HL-60/S4 treated with phorbol 12-myristate 13-acetate at 8.2 ng/mL for 4 days and 3 days (cell line): ENCODE measurements at regions not wholly inside any gene's neighbourhood (a gene's known extent, or its start where the extent isn't known, plus 50 kb on each side); places are given as distances from the start of the nearest gene placed in this dataset.
"Not testable (repeated sequence)": the region's sequence is repeated elsewhere in the genome, so short reads cannot be mapped to it uniquely, and the experiment has no call there.

Experiments
- in situ Hi-C: fragments of 300-500 bp; cut with MboI; formaldehyde crosslinking; loops from 2 replicates; pipeline ENCODE4 v1.15.0; 2022; ENCODE audit warnings: low sequenced_read_pairs

DNA sequence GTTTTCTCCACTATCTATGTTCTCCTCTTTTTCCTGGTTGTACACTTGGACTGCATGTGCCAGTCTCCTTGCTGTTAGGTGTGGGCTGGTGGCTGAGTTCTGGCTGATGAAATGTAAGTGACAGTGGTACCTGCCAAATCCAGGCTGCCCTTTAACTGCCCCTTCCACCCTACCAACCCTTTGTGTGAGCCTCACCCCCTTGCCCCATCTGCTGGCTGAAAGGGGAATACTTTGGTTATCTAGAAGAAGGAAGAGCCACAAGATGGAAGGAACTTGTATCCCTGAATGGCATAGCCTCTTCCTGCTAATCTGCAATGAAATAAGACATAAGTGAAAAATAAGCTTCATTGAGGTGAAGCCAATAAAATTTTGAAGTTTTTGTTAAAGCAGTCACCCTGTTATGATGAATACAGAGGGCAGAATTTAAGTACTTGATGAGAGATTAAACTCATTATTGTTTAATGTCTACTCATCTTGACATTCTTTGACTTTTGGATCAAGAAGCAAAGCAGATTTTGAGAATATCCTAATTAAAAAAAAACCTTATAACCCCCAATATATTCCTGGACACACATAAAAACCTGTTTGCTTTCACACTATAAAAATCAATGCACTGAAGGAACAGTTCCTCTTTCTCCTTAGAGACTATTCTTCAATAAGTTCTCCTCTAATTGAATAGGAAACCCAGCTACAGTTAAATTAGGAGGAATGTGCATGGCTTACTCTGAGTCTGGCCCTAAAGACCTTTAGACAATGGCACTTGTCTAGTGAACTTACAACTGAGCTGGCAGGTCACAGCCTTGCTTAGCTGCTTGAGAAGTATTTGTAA, 262.6 kb upstream of the BTG1 start:
- in situ Hi-C loops, result no loop called here

GRCh38 chr12:92406404-92407070, 260.9 kb upstream of the BTG1 start:
- in situ Hi-C loops, result not testable (repeated sequence)

DNA sequence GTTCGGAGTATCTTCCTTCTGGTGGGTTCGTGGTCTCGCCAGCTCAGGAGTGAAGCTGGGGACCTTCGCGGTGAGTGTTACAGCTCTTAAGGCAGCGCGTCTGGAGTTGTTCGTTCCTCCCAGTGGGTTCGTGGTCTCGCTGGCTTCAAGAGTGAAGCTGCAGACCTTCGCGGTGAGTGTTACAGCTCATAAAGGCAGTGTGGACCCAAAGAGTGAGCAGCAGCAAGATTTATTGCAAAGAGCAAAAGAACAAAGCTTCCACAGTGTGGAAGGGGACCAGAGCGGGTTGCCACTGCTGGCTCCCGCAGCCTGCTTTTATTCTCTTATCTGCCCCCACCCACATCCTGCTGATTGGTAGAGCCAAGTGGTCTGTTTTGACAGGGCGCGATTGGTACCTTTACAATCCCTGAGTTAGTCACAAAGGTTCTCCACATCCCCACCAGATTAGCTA, 260.2 kb upstream of the BTG1 start:
- in situ Hi-C loops, result not testable (repeated sequence)

GRCh38 chr12:92404921-92405320, 259.3 kb upstream of the BTG1 start:
- in situ Hi-C loops, result no loop called here

GRCh38 chr12:92404259-92404894, 258.7 kb upstream of the BTG1 start:
- in situ Hi-C loops, result no loop called here

GRCh38 chr12:92403210-92404175, 257.8 kb upstream of the BTG1 start:
- in situ Hi-C loops, result no loop called here

GRCh38 chr12:92402415-92402814, 256.8 kb upstream of the BTG1 start:
- in situ Hi-C loops, result no loop called here

DNA sequence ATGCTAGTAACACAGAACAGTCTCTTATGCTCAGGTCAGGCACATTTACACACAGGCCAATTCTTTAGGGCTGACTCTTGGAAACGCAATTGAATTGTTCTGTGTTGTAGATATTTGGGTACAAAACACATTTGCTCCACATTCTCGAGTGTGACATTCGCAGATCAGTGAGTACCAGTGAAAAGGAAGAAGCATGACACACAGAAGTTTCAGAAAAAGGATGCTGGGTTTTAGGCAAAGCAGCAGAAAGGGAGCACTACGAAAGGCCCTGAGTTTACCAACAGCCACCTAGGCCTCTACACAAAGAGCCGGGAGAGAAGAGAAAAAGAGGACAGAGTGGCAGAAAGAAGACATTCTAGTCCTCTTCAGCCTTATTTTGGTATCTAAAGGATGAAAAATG, 254.4 kb upstream of the BTG1 start:
- in situ Hi-C loops, result no loop called here

- in situ Hi-C loops, result no loop called here
Observed at GRCh38 chr12:92398565-92399309, 253.1 kb upstream of the BTG1 start.

DNA sequence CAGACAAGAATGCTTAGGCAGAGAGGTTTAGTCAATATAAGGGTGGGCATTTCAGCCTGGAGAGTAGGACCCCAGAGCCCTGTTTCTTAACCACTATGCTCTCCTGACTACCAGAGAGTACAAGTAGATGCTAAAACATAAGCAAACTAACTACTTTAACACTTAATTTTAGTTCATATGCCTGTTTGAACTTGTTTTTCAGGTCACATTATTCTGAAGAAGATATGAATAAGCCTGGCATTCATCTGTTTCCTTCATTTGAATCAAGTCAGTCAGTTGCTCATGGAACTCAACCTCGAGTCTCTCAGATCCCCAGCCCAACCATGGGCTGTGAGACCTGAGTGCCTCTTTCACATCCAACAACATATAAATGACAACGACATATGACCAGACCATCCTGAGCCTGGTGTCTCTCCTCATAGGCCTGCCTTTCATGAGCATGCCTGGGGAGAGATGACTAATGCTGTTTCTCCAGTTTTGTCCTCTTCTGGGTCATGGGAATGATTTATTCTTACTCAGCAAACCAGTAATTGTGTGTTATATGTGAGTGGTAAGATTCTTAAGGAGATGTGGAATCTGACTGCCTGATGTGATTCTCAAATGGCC, 251.1 kb upstream of the BTG1 start:
- in situ Hi-C loops, result no loop called here

DNA sequence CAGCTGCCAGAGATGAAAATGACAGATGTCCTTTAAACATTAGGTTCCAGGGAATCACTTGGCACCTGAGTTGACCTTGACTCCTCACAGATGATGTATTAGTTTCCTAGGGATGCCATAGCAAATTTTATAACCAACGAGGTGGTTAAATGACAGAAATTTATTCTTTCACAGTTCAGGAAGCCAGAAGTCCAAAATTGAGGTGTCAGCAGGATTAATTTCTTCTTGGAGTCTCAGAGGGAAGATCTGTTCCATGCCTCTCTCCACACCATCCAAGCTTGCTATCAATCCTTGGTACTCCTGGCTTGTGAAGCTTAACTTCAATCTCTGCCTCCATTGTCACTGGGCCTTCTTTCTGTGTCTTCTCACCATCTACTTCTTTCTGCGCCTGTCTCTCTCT, 249.7 kb upstream of the BTG1 start:
- in situ Hi-C loops, result no loop called here

DNA sequence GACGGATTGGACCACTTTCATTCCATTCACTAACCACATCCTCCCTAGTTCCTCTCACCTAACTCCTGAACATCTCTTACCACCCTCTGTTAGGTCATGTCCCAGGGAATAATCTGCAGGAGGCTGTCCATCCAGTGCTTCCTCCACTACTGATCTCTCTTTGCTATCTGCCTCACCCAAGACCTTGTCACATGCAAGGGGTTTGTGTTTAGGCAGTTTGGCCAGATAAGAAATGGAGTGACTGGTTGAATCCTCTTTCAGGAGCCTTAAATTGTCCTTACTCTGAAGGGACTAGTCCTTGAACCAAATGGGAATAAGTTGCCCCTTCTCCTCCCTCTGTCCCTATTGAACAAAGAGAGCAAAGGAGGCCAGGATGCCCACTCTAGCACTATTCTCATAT, 249.2 kb upstream of the BTG1 start:
- in situ Hi-C loops, result no loop called here

- in situ Hi-C loops, result no loop called here
Observed at GRCh38 chr12:92393504-92393903, 247.9 kb upstream of the BTG1 start.

DNA sequence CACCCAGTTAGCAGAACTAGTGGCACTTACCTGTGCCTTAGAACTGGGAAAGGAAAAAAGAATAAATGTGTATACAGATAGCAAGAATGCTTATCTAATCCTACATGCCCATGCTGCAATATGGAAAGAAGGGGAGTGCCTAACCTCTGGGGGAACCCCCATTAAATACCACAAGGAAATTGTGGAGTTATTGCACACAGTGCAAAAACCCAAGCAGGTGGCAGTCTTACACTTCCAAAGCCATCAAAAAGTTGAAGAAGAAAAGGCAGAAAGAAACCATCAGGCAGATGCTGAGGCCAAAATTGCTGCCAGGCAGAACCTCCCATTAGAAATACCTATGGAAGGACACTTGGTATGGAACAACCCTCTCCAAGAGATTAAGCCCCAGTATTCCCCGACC, 246.1 kb upstream of the BTG1 start:
- in situ Hi-C loops, result not testable (repeated sequence)

DNA sequence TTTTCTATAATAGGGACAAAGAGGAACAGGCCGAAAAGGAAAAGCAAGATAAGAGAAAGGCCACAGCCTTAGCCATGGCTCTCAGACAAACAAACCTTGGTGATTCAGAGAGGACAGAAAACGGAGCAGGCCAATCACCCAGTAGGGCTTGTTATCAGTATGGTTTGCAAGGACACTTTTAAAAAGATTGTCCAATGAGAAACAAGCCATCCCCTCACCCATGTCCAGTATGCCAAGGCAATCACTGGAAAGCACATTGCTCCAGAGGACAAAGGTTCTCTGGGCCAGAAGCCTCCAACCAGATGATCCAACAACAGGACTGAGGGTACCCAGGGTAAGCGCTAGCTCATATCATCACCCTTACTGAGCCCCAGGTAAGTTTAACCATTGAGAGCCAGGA, 243.8 kb upstream of the BTG1 start:
- in situ Hi-C loops, result no loop called here

GRCh38 chr12:92385296-92385695, 239.7 kb upstream of the BTG1 start:
- in situ Hi-C loops, result no loop called here

GRCh38 chr12:92384571-92384970, 238.9 kb upstream of the BTG1 start:
- in situ Hi-C loops, result no loop called here

DNA sequence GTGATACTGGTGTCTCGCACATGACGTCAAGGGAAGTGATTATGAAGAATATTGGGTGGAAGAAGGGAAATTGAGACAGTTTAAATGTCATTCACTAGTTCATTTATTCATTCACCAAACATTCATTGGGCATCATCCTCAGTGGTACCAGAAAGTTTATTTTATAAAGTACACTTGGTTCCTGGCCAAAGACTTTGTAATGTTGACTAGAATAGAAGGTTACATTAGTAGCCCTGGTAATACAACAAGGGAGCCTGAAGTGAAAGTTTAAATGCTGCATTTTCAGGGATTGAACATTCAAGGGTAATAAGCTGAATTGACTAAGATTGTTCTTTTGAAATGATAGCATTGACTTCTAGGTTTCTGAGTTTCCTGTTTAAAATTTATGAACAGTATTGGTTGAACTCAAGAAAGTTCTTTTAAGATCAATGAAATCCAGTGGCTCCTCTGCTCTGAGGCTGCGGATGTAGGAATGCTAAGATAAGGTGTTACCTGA, 236.8 kb upstream of the BTG1 start:
- in situ Hi-C loops, result no loop called here

GRCh38 chr12:92381856-92382255, 236.2 kb upstream of the BTG1 start:
- in situ Hi-C loops, result no loop called here
